Keratinocyte (primary cell): ENCODE measurements at regions not wholly inside any gene's neighbourhood (a gene's known extent, or its start where the extent isn't known, plus 50 kb on each side); places are given as distances from the start of the nearest gene placed in this dataset.

Experiments
- CTCF ChIP-seq, 3 experiments: IDR thresholded peaks in 1 of 3; conservative IDR thresholded peaks in 1 of 3; optimal IDR thresholded peaks in 1 of 3; 2 replicates in 2 of 3; 3 replicates in 1 of 3; pipeline versions ENCODE3 to v1.5.1; 2011; ENCODE audit warnings: low read length in 3 of 3, mild to moderate bottlenecking in 3 of 3, moderate library complexity in 2 of 3, control low read depth in 1 of 3, inconsistent platforms in 1 of 3; ENCODE audit not compliant: insufficient read depth in 2 of 3; ENCODE audit errors: extremely low read depth in 1 of 3
- EZH2 ChIP-seq: IDR thresholded peaks from one replicate; pipeline ENCODE4 v1.6.1; 2012; ENCODE audit warnings: inconsistent platforms, mild to moderate bottlenecking, low read length, moderate library complexity

- TF ChIP-seq CTCF (optimal IDR thresholded peaks at IDR 0.05 in 1 of 3, IDR thresholded peaks at IDR 0.05 in 1 of 3, conservative IDR thresholded peaks at IDR 0.05 in 1 of 3; ENCODE audit: extremely low read depth in 1 of 3, insufficient read depth in 2 of 3, low read length in 3 of 3) = no peak
- no peak for TF ChIP-seq EZH2
Observed at GRCh38 chr6:139730340-139730974, 356.0 kb upstream of the CITED2 start.
